Loucy (cell line): ENCODE measurements at regions not wholly inside any gene's neighbourhood (a gene's known extent, or its start where the extent isn't known, plus 50 kb on each side); places are given as distances from the start of the nearest gene placed in this dataset.

Experiments
- H2AFZ ChIP-seq: fragments of 200-600 bp; sonication (generic); 2 replicates; pipeline ENCODE4 v1.6.0; 2016; ENCODE audit warnings: antibody characterized with exemption, mild to moderate bottlenecking, low read length, moderate library complexity
- H3F3A ChIP-seq: fragments of 200-600 bp; 2 replicates; pipeline ENCODE4 v1.6.0; 2016; ENCODE audit warnings: antibody characterized with exemption, low read depth, mild to moderate bottlenecking
- H3K27me3 ChIP-seq: fragments of 200-600 bp; sonication (generic); 2 replicates; pipeline ENCODE4 v1.6.1; 2014; ENCODE audit warnings: low read length, mild to moderate bottlenecking; ENCODE audit not compliant: insufficient read depth, poor library complexity, severe bottlenecking
- H3K36me3 ChIP-seq: fragments of 200-600 bp; sonication (generic); 2 replicates; pipeline ENCODE4 v1.6.1; 2016; ENCODE audit warnings: low read length; ENCODE audit not compliant: insufficient read depth
- H3K4me1 ChIP-seq: fragments of 200-600 bp; sonication (generic); 2 replicates; pipeline ENCODE4 v1.5.1; 2014; ENCODE audit warnings: low read length, mild to moderate bottlenecking; ENCODE audit not compliant: insufficient read depth, poor library complexity, severe bottlenecking
- H3K4me2 ChIP-seq: fragments of 200-600 bp; sonication (generic); 2 replicates; pipeline ENCODE4 v1.6.0; 2014; ENCODE audit warnings: antibody characterized with exemption, low read length, low read depth, mild to moderate bottlenecking; ENCODE audit not compliant: poor library complexity, severe bottlenecking
- H3K4me3 ChIP-seq: fragments of 200-600 bp; sonication (generic); 2 replicates; pipeline ENCODE4 v1.5.1; 2014; ENCODE audit warnings: low read length, mild to moderate bottlenecking, mixed read lengths; ENCODE audit not compliant: poor library complexity, severe bottlenecking
- H3K79me2 ChIP-seq: fragments of 200-600 bp; sonication (generic); 2 replicates; pipeline ENCODE4 v1.6.1; 2014; ENCODE audit warnings: low read length; ENCODE audit not compliant: insufficient read depth
- H3K9ac ChIP-seq: fragments of 200-600 bp; sonication (generic); 2 replicates; pipeline ENCODE4 v1.6.0; 2014; ENCODE audit warnings: mild to moderate bottlenecking, low read depth, low read length, moderate library complexity; ENCODE audit not compliant: poor library complexity, severe bottlenecking
- H3K9me2 ChIP-seq: fragments of 200-600 bp; sonication (generic); replicated peaks from 2 replicates; pipeline ENCODE4 v1.6.1; 2016; ENCODE audit warnings: low read depth, low read length, mixed read lengths
- H3K9me3 ChIP-seq: fragments of 200-600 bp; sonication (generic); 2 replicates; pipeline ENCODE4 v1.6.1; 2014; ENCODE audit warnings: mild to moderate bottlenecking, antibody characterized with exemption, low read length, low read depth; ENCODE audit not compliant: insufficient read depth
- H4K20me1 ChIP-seq: fragments of 200-600 bp; sonication (generic); 2 replicates; pipeline ENCODE4 v1.6.0; 2014; ENCODE audit warnings: antibody characterized with exemption, low read length, mild to moderate bottlenecking; ENCODE audit not compliant: insufficient read depth, poor library complexity, severe bottlenecking
- CTCF ChIP-seq: fragments of 200-600 bp; sonication (generic); conservative IDR thresholded peaks from 2 replicates; pipeline ENCODE4 v1.5.1; 2014; ENCODE audit warnings: mild to moderate bottlenecking, antibody characterized with exemption, low read length
- EZH2phosphoT487 ChIP-seq: fragments of 200-600 bp; IDR thresholded peaks from 2 replicates; pipeline ENCODE4 v1.6.1; 2018; ENCODE audit warnings: antibody characterized with exemption, mild to moderate bottlenecking, moderate library complexity, borderline replicate concordance

- TF ChIP-seq EZH2phosphoT487 (no peak), CTCF (no peak)
- Histone ChIP-seq H2AFZ (no peak overlapping the region), H3F3A (no peaks in the 10 kb centered on the region), H3K9ac (no peak overlapping the region), H3K36me3 (no peaks in the 10 kb centered on the region), H3K4me3 (no peak overlapping the region), H3K9me2 (no peaks in the 10 kb centered on the region), H3K9me3 (no peaks in the 10 kb centered on the region), H4K20me1 (no peaks in the 10 kb centered on the region), H3K79me2 (no peaks in the 10 kb centered on the region), H3K27me3 (no peaks in the 10 kb centered on the region), H3K4me2 (no peak overlapping the region), H3K4me1 (peaks cover 3% of the 10 kb centered on the region)
Observed at GRCh38 chr5:158644301-158644700, 455.4 kb downstream of the EBF1 start.

- Histone ChIP-seq H3K4me3 (no peak overlapping the region), H3K4me1 (peaks cover 3% of the 10 kb centered on the region), H3K36me3 (no peaks in the 10 kb centered on the region), H3K9me2 (no peaks in the 10 kb centered on the region), H3K79me2 (no peaks in the 10 kb centered on the region), H3K4me2 (no peak overlapping the region), H3K9ac (no peak overlapping the region), H4K20me1 (no peaks in the 10 kb centered on the region), H3F3A (no peaks in the 10 kb centered on the region), H3K27me3 (no peaks in the 10 kb centered on the region), H2AFZ (no peak overlapping the region), H3K9me3 (no peaks in the 10 kb centered on the region)
- TF ChIP-seq CTCF (no peak), EZH2phosphoT487 (no peak)
Observed at GRCh38 chr5:158643840-158644239, 455.9 kb downstream of the EBF1 start.

- Histone ChIP-seq H3K9ac (no peak overlapping the region), H3K9me3 (no peaks in the 10 kb centered on the region), H3K4me2 (no peak overlapping the region), H3K4me1 (peaks cover 3% of the 10 kb centered on the region), H3K9me2 (no peaks in the 10 kb centered on the region), H3K36me3 (no peaks in the 10 kb centered on the region), H4K20me1 (no peaks in the 10 kb centered on the region), H3F3A (no peaks in the 10 kb centered on the region), H3K4me3 (no peak overlapping the region), H3K79me2 (no peaks in the 10 kb centered on the region), H3K27me3 (no peaks in the 10 kb centered on the region), H2AFZ (no peak overlapping the region)
- no peak for TF ChIP-seq EZH2phosphoT487
- no peak for TF ChIP-seq CTCF
Observed at GRCh38 chr5:158642879-158643278, 456.8 kb downstream of the EBF1 start.
